ENCODE measurements at regions not wholly inside any gene's neighbourhood (a gene's known extent, or its start where the extent isn't known, plus 50 kb on each side); places are given as distances from the start of the nearest gene placed in this dataset.

DNA sequence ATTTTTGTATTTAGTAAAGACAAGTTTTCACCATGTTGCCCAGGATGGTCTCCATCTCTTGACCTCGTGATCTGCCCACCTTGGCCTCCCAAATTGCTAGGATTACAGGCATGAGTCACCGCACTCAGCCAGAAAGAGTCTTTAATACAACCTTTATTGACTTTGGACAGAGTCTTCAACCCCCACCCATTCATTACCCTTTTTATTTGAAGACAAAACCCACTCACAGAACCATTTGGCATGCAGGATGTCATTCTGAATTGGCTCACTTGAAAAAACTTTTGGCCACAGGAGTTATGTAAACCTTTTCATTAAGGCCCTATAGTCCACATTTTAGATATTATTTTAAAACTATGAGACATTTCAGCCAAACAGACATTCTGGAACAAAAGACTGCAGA is 217.9 kb upstream of the RND3 start:
- Histone ChIP-seq H3K9me3 (ENCODE audit: control insufficient read depth, insufficient read depth, low read length) (no peaks in the 10 kb centered on the region), H3K4me3 (ENCODE audit: low read length) (no peak overlapping the region), H3K27me3 (ENCODE audit: control insufficient read depth, insufficient read depth, low read length) (no peaks in the 10 kb centered on the region), H3K36me3 (ENCODE audit: control insufficient read depth, insufficient read depth, low read length) (no peaks in the 10 kb centered on the region), H3K27ac (ENCODE audit: low read length) (no peak overlapping the region), H3K4me1 (ENCODE audit: control insufficient read depth, insufficient read depth, low read length) (peaks cover 4% of the 10 kb centered on the region)
- no peak for DNase-seq (ENCODE audit: low read depth, low spot score)
- WGBS (ENCODE audit: insufficient coverage, insufficient read length): no CpG with 5 or more reads among the region's 2 CpGs

- Histone ChIP-seq H3K9me3 (ENCODE audit: control insufficient read depth, insufficient read depth, low read length) (no peaks in the 10 kb centered on the region), H3K27ac (ENCODE audit: low read length) (no peak overlapping the region), H3K4me1 (ENCODE audit: control insufficient read depth, insufficient read depth, low read length) (peaks cover under 1% of the 10 kb centered on the region), H3K36me3 (ENCODE audit: control insufficient read depth, insufficient read depth, low read length) (no peaks in the 10 kb centered on the region), H3K4me3 (ENCODE audit: low read length) (no peak overlapping the region), H3K27me3 (ENCODE audit: control insufficient read depth, insufficient read depth, low read length) (no peaks in the 10 kb centered on the region)
- no CpG with 5 or more reads among the region's 2 CpGs for WGBS (ENCODE audit: insufficient coverage, insufficient read length)
- no peak for DNase-seq (ENCODE audit: low read depth, low spot score)
Observed at GRCh38 chr2:150702791-150703190, 215.3 kb upstream of the RND3 start.

GRCh38 chr2:150700666-150701580 is 213.5 kb upstream of the RND3 start:
- no peaks in the 10 kb centered on the region for H3K27me3 ChIP-seq (ENCODE audit: control insufficient read depth, insufficient read depth, low read length)
- H3K27ac ChIP-seq (ENCODE audit: low read length): no peak overlapping the region
- H3K9me3 ChIP-seq (ENCODE audit: control insufficient read depth, insufficient read depth, low read length): no peaks in the 10 kb centered on the region
- no peaks in the 10 kb centered on the region for H3K4me1 ChIP-seq (ENCODE audit: control insufficient read depth, insufficient read depth, low read length)
- no peak for DNase-seq (ENCODE audit: low read depth, low spot score)
- H3K36me3 ChIP-seq (ENCODE audit: control insufficient read depth, insufficient read depth, low read length): no peaks in the 10 kb centered on the region
- no CpG with 5 or more reads among the region's 5 CpGs for WGBS (ENCODE audit: insufficient coverage, insufficient read length)
- no peak overlapping the region for H3K4me3 ChIP-seq (ENCODE audit: low read length)

- H3K27ac ChIP-seq (ENCODE audit: low read length): no peak overlapping the region
- H3K9me3 ChIP-seq (ENCODE audit: control insufficient read depth, insufficient read depth, low read length): no peaks in the 10 kb centered on the region
- H3K4me1 ChIP-seq (ENCODE audit: control insufficient read depth, insufficient read depth, low read length): no peaks in the 10 kb centered on the region
- H3K27me3 ChIP-seq (ENCODE audit: control insufficient read depth, insufficient read depth, low read length): no peaks in the 10 kb centered on the region
- DNase-seq (ENCODE audit: low read depth, low spot score): no peak
- WGBS (ENCODE audit: insufficient coverage, insufficient read length): no CpG with 5 or more reads among the region's 1 CpG
- H3K4me3 ChIP-seq (ENCODE audit: low read length): no peak overlapping the region
- no peaks in the 10 kb centered on the region for H3K36me3 ChIP-seq (ENCODE audit: control insufficient read depth, insufficient read depth, low read length)
Observed at GRCh38 chr2:150699218-150699617, 211.8 kb upstream of the RND3 start.

DNA sequence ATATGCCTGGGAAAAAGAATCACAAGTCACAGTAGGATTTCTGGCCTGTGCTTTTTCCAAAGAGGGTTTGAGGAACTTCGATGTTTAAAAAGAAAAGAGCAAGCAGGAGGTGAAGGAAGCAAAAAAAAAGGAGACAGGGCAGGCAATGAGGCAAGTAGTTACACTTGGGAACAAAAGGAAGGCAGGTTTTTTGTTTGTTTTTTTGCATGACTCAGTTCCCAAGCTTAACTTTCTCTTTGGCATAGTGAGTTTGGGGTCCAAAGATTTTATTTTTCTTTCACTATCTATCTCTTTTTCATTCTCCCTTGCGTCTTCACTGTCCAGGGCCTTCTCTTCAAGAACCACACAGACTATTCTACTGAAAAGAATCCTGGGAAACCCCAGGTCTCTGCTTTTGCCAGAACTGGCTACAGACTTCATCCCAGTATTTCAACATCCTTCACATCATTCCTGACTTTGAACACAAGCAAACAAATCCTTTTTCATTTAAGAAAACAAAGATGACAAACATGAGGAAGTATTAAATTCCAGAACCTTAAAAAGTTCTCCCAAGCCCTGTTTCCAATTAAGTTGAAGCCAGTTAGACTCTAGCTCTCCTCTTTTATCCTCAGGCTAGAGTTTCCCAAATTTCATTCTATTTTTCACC is 210.7 kb upstream of the RND3 start:
- whole genome bisulfite sequencing (ENCODE audit: insufficient coverage, insufficient read length): no CpG with 5 or more reads among the region's 2 CpGs
- Histone ChIP-seq H3K36me3 (ENCODE audit: control insufficient read depth, insufficient read depth, low read length) (no peaks in the 10 kb centered on the region), H3K27me3 (ENCODE audit: control insufficient read depth, insufficient read depth, low read length) (no peaks in the 10 kb centered on the region), H3K4me1 (ENCODE audit: control insufficient read depth, insufficient read depth, low read length) (no peaks in the 10 kb centered on the region), H3K9me3 (ENCODE audit: control insufficient read depth, insufficient read depth, low read length) (no peaks in the 10 kb centered on the region), H3K4me3 (ENCODE audit: low read length) (no peak overlapping the region), H3K27ac (ENCODE audit: low read length) (no peak overlapping the region)
- DNase-seq (ENCODE audit: low read depth, low spot score): no peak

- Histone ChIP-seq H3K36me3 (ENCODE audit: control insufficient read depth, insufficient read depth, low read length) (no peaks in the 10 kb centered on the region), H3K4me3 (ENCODE audit: low read length) (no peak overlapping the region), H3K4me1 (ENCODE audit: control insufficient read depth, insufficient read depth, low read length) (no peaks in the 10 kb centered on the region), H3K27me3 (ENCODE audit: control insufficient read depth, insufficient read depth, low read length) (no peaks in the 10 kb centered on the region), H3K27ac (ENCODE audit: low read length) (no peak overlapping the region), H3K9me3 (ENCODE audit: control insufficient read depth, insufficient read depth, low read length) (no peaks in the 10 kb centered on the region)
- no CpG with 5 or more reads among the region's 2 CpGs for WGBS (ENCODE audit: insufficient coverage, insufficient read length)
- no peak for DNase-seq (ENCODE audit: low read depth, low spot score)
Observed at GRCh38 chr2:150697596-150697995, 210.1 kb upstream of the RND3 start.

GRCh38 chr2:150695451-150696135 is 208.1 kb upstream of the RND3 start:
- no peak overlapping the region for H3K27ac ChIP-seq (ENCODE audit: low read length)
- H3K9me3 ChIP-seq (ENCODE audit: control insufficient read depth, insufficient read depth, low read length): no peaks in the 10 kb centered on the region
- no peaks in the 10 kb centered on the region for H3K36me3 ChIP-seq (ENCODE audit: control insufficient read depth, insufficient read depth, low read length)
- no peaks in the 10 kb centered on the region for H3K27me3 ChIP-seq (ENCODE audit: control insufficient read depth, insufficient read depth, low read length)
- H3K4me1 ChIP-seq (ENCODE audit: control insufficient read depth, insufficient read depth, low read length): no peaks in the 10 kb centered on the region
- no peak overlapping the region for H3K4me3 ChIP-seq (ENCODE audit: low read length)
- no peak for DNase-seq (ENCODE audit: low read depth, low spot score)
- no CpG with 5 or more reads among the region's 3 CpGs for WGBS (ENCODE audit: insufficient coverage, insufficient read length)

DNA sequence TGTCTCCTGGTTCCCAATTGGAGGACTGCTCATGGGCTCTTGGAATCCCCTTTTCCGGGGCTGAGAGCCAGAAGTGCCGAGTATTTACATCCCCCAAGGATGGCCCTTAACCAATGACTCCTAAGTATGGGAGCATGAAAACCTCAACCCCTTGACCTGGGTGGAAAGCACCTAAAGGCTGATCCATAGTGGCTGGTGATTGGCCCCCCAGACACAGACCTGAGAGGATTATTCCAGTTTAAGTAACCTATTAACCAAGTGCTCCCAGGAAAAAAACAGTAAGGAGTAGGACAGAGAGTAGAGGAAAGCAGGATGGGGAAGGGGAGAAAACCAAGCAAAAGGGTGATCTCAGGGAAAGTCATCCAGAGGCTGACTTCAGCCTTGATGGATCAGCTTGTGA is 206.1 kb upstream of the RND3 start:
- Histone ChIP-seq H3K36me3 (ENCODE audit: control insufficient read depth, insufficient read depth, low read length) (no peaks in the 10 kb centered on the region), H3K4me1 (ENCODE audit: control insufficient read depth, insufficient read depth, low read length) (no peaks in the 10 kb centered on the region), H3K27me3 (ENCODE audit: control insufficient read depth, insufficient read depth, low read length) (no peaks in the 10 kb centered on the region), H3K4me3 (ENCODE audit: low read length) (no peak overlapping the region), H3K9me3 (ENCODE audit: control insufficient read depth, insufficient read depth, low read length) (no peaks in the 10 kb centered on the region), H3K27ac (ENCODE audit: low read length) (no peak overlapping the region)
- WGBS (ENCODE audit: insufficient coverage, insufficient read length): no CpG with 5 or more reads among the region's 2 CpGs
- no peak for DNase-seq (ENCODE audit: low read depth, low spot score)

- H3K36me3 ChIP-seq (ENCODE audit: control insufficient read depth, insufficient read depth, low read length): no peaks in the 10 kb centered on the region
- H3K4me1 ChIP-seq (ENCODE audit: control insufficient read depth, insufficient read depth, low read length): no peaks in the 10 kb centered on the region
- WGBS (ENCODE audit: insufficient coverage, insufficient read length): no CpG with 5 or more reads among the region's 1 CpG
- H3K4me3 ChIP-seq (ENCODE audit: low read length): no peak overlapping the region
- no peak overlapping the region for H3K27ac ChIP-seq (ENCODE audit: low read length)
- no peak for DNase-seq (ENCODE audit: low read depth, low spot score)
- H3K9me3 ChIP-seq (ENCODE audit: control insufficient read depth, insufficient read depth, low read length): no peaks in the 10 kb centered on the region
- H3K27me3 ChIP-seq (ENCODE audit: control insufficient read depth, insufficient read depth, low read length): no peaks in the 10 kb centered on the region
Observed at GRCh38 chr2:150690870-150691269, 203.4 kb upstream of the RND3 start.

DNA sequence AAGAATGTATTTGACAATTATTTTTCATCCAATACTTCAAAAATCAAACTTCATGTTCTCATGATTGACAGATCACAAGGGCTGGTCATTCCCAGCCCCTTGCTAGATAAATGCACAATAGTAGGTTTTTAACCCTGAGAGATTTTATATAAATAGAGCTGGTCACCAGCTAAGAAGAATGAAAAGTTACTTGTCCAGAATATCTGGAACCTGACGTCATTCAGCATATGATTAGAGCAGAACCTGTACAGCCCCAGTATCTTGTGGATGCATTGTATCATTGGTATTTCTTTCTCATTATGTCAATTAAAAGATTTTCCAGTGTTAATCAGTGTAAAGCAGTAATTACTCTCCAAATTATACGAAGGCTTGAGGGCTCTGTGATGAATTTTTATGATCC is 202.8 kb upstream of the RND3 start:
- H3K27ac ChIP-seq (ENCODE audit: low read length): no peak overlapping the region
- no peaks in the 10 kb centered on the region for H3K4me1 ChIP-seq (ENCODE audit: control insufficient read depth, insufficient read depth, low read length)
- H3K4me3 ChIP-seq (ENCODE audit: low read length): no peak overlapping the region
- no CpG with 5 or more reads among the region's 2 CpGs for WGBS (ENCODE audit: insufficient coverage, insufficient read length)
- H3K9me3 ChIP-seq (ENCODE audit: control insufficient read depth, insufficient read depth, low read length): no peaks in the 10 kb centered on the region
- no peak for DNase-seq (ENCODE audit: low read depth, low spot score)
- no peaks in the 10 kb centered on the region for H3K36me3 ChIP-seq (ENCODE audit: control insufficient read depth, insufficient read depth, low read length)
- H3K27me3 ChIP-seq (ENCODE audit: control insufficient read depth, insufficient read depth, low read length): no peaks in the 10 kb centered on the region
